VCaP (cell line): ENCODE measurements at regions not wholly inside any gene's neighbourhood (a gene's known extent, or its start where the extent isn't known, plus 50 kb on each side); places are given as distances from the start of the nearest gene placed in this dataset.

ENCODE experiments used
- H3K27ac ChIP-seq: fragments of 450-650 bp; 2 replicates; pipeline ENCODE4 v1.5.1; 2017
- CTCF ChIP-seq: fragments of 450-650 bp; conservative IDR thresholded peaks from 2 replicates; pipeline ENCODE4 v1.5.1; 2017; ENCODE audit warnings: mild to moderate bottlenecking, moderate library complexity

DNA sequence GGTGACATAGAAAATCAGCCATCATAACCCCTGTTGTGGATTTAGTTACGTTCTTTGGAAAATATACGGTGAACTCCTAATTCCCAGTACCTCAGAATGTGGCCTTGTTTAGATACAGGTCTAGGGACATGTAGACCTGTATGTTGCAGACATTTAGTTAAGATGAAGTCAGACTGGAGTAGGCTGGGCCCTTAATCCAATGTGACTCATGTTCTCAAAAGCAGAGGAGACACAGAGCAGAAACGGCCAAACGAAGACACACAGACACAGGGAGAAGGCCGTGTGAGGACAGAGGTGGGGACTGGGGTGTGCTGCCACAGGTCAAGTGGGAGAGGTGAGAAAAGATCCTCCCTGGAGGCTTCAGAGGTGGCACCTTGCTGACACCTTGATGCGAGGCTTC lies 119.0 kb upstream of the PROK2 start:
- TF ChIP-seq CTCF = no peak
- H3K27ac ChIP-seq = peak overlapping the region; percentile 78

DNA sequence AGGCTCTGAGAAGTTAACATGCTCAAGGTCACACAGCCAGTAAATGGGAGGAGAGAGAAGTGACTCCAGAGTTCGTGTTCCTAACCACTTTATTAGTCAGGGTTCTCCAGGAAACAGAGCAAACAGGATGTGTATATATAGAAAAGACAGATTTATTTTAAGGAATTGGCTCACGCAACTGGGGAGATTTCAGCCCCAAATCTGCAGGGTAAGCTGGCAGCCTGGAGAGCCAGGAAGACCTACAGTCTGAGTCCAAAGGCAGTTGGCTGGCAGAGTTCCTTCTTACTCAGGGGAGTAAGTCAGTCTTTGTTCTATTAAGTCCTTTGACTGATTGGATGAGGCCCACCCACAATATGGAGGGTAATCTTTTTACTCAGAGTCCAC lies 118.2 kb upstream of the PROK2 start:
- no peak for TF ChIP-seq CTCF
- H3K27ac ChIP-seq = peak overlapping the region; percentile 78

DNA sequence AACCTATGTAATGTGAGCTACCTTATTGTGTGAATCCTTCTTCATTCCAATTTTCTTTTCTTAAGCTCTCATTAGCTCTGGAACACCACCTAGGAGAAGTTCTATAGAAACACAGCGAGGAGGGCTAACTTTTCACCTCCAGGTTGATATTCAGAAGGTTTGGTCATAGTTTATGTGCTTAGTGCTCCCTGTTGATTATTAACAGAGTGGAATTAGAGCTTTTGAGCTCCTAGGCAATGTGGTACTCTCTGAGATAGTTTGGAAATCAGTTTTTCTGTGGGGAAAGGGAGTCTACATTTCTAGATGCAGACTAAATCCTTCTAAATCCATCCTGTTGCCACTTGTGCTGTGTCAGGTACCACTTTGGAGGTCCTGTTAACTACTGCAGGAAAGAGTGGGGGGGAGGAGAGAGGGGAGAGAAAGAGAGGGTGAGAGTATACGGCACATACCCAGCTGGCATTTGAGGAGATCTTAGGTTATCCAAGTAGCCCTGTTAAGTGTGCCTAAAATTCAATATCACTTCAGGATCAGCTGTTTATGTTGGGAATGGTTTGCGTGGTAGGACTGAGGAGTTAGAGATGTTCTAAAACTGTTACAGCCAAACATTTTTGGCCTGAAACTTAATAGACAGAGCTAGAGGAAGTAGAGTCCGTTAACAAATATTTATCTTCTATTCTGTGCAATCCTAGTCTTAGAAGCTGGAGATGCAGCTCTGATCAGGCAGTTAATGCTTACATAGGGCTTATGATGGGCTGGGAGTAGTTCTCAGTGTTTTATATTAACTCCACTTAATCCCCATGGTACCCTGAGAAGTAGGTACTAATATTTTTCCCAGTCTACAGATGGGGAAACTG lies 117.5 kb upstream of the PROK2 start:
- peak overlapping the region; percentile 78 for H3K27ac ChIP-seq
- TF ChIP-seq CTCF = no peak

GRCh38 chr3:71901645-71902044 lies 116.7 kb upstream of the PROK2 start:
- TF ChIP-seq CTCF = no peak
- peak overlapping the region; percentile 78; the same call in 1 of the 2 replicates for H3K27ac ChIP-seq

- H3K27ac ChIP-seq = no peak overlapping the region
- TF ChIP-seq CTCF = no peak
Observed at GRCh38 chr3:71900057-71900456, 115.1 kb upstream of the PROK2 start.

GRCh38 chr3:71896751-71897150 lies 111.8 kb upstream of the PROK2 start:
- H3K27ac ChIP-seq = no peak overlapping the region
- no peak for TF ChIP-seq CTCF

GRCh38 chr3:71893702-71894479 lies 108.9 kb upstream of the PROK2 start:
- H3K27ac ChIP-seq = no peak overlapping the region
- TF ChIP-seq CTCF = no peak
